Stimulated activated CD8-positive, alpha-beta memory T cell treated with anti-CD3 and anti-CD28 coated beads, Interleukin-2, amount 100 ng/mL, for 1 hour (primary cell): ENCODE measurements at regions not wholly inside any gene's neighbourhood (a gene's known extent, or its start where the extent isn't known, plus 50 kb on each side); places are given as distances from the start of the nearest gene placed in this dataset.

Experiments used
- DNase-seq, 2 donors: peaks; one replicate each; pipeline ENCODE4 v3.0.0-alpha.2; 2020; ENCODE audit warnings: low read depth in 2 of 2

DNA sequence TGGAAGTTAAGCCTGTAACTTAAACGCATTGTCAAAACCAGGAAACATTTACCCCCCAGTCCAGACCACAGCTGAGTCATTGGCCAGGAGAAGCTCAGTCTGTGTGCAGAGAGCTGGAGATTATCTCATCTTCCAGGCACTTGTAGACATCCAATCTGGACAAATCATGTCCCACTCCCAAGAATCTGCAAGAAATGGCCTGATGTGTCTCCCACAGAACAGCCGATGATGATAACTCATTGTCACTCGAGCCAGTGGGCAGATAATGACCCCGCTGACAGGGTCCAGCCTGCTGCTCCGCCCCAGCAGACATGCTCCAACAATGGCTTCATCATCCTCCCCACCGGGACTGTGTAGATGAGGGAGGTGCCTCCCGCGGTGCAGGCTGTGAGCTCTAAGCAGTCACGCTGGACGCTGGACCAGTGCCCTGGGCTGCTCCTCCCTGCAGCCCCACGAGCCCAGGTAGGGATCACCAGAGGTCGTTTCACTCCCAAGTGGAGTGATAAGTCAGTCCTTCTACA is 322.5 kb downstream of the C16orf95 start:
- DNase-seq = no peak

DNA sequence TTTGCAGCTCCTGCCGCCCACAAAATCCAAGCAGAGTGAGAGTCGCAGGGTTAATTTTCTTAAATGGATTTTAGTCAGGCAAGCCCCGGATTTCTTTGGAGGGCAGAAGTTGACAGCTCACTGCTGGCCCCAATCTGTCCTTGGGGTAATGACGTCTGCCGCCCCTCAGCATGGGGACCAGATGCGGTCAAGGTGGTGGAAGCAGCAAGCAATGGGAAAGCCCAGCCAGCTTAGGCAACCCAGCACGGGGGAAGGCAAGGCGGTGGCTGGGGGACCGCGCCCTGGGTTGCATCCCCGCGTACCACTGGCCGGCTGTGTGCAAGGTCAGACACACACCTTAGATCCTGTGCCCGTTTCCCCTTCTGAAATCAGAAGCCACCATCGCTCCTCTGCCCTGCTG is 321.7 kb downstream of the C16orf95 start:
- DNase-seq = no peak

DNA sequence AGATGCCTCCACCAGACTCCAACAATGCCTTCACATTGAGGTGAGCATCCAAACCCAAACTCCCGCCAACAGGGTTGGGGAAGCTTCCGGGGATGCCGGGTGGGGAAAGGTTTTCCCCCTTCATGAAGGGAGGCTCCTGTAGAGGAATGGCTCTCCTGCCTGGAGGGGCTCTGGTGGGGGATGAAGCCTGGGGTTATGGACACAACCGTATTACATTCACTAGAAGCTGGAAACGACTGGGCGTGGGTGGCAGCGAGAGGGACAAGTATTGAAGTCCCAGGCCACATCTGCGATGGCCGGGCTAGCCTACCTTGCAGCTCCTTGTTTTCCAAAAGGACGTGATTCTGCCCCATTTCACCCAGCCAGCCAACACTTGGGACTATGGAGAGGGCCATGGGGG is 321.1 kb downstream of the C16orf95 start:
- no peak for DNase-seq

- DNase-seq = no peak
These were observed 320.1 kb downstream of the C16orf95 start for GRCh38 chr16:86997058-86997457.

DNA sequence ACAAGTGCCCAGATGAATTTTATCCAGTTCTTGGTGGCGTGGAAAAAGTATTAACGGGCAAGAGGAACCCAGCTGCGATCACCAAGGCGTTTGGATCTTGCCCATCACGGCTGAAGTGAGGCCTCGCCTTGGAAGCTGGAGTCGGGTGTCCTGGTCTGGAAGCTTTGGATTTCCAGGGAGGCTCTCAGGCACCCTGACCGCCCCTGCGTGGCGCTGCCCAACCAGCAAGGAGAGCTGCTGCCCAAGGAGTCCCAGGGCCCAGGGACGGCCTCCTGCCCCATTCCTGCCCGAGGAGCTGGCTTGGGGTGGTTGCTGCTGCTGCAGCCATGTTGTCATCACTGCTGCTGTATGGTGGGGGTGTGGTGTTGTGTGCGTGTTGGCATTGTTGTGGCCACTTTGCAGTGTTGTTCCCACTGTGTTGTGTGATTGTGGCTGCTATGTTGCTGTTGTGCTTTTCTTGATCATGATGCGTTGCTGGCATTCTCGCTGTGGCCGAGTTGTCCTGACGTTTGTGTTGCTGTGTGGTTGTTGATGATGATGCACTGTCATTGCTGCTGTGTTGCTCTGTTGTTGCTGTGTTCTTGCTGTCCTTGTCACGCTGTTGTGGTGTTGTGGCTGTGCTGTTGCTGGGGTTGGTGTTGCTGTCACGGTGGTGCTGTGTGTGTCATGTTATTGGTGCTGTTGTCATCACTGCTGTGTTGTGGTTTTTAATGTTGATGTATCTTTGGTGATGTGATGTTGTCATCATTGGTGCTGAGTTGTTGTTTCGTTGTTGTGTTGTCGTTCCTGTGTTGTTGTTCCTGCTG is 318.8 kb downstream of the C16orf95 start:
- no peak for DNase-seq

GRCh38 chr16:87000001-87000400 is 317.2 kb downstream of the C16orf95 start:
- no peak for DNase-seq

DNA sequence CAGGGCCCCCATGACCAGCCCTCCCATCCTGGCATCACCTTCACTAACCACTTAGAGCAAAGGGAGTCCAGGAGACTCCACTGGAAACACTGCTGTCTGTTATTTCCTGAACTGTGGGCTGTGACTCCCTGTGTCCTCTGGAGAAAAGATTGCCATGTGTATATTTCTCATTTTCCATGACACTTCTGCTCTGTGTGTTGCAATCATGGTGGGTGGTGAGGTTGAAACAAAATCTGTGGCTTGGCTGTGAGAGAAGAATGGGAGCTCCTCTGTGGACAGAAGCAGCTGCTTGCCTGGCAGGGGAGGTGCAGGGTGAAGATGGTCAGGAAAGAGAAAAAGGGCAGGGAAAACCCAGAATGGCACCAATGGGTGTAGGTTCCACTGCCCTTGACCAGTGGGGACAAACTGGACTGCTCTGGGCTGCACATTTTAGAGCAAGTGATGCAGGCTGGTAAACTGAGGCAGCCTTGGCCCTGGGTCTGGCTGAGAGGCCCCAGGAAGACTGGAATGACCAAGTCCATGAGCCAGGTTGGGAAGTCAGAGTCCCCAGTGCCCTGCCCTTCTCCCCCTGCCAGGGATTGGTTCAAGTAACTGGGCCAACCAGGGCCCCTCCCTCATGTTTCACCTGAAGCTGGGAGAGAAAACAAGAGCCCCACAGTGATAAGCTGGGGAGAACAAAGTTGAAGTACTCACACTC is 314.3 kb downstream of the C16orf95 start:
- DNase-seq = no peak

- DNase-seq = no peak
These were observed 313.8 kb downstream of the C16orf95 start for GRCh38 chr16:87003414-87003755.

DNA sequence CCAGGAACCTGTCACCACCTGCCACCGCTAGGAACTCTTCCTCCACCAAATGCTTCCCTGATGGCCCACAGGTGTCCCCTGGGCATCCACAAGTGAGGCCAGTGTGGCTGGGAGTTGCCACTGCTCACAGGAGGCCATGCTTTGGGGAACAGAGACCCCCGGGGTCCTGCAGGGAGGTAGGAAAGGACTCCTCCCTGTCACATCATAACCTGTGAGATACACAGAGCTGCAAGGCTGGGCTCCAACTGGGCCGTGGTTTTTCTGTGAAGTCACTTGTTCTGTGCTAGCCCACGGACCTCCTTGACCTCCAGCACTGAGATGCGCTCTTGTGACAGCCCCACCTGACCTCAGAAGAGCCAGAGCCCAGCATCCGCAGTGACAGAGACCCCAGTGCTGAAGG is 311.2 kb downstream of the C16orf95 start:
- no peak for DNase-seq

GRCh38 chr16:87006789-87007745 is 310.1 kb downstream of the C16orf95 start:
- DNase-seq = no peak

GRCh38 chr16:87007907-87008306 is 309.3 kb downstream of the C16orf95 start:
- DNase-seq = no peak

GRCh38 chr16:87008664-87009063 is 308.5 kb downstream of the C16orf95 start:
- no peak for DNase-seq

- no peak for DNase-seq
These were observed 303.9 kb downstream of the C16orf95 start for GRCh38 chr16:87012954-87013938.

DNA sequence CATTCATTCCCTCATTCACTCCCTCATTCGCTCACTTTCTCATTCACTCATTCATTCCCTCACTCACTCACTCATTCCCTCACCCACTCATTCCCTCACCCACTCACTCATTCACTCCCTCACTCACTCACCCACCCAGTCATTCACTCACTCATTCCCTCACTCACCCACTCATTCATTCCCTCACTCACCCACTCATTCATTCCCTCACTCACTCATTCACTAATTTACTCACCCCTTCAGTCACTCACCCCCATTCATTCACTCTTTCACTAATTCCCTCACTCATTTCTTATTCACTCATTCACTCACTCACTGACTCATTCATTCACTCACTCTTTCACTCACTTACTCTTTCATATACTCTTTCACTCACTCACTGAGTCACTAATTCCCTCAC is 303.1 kb downstream of the C16orf95 start:
- DNase-seq = no peak

GRCh38 chr16:87015021-87015420 is 302.2 kb downstream of the C16orf95 start:
- DNase-seq = no peak

DNA sequence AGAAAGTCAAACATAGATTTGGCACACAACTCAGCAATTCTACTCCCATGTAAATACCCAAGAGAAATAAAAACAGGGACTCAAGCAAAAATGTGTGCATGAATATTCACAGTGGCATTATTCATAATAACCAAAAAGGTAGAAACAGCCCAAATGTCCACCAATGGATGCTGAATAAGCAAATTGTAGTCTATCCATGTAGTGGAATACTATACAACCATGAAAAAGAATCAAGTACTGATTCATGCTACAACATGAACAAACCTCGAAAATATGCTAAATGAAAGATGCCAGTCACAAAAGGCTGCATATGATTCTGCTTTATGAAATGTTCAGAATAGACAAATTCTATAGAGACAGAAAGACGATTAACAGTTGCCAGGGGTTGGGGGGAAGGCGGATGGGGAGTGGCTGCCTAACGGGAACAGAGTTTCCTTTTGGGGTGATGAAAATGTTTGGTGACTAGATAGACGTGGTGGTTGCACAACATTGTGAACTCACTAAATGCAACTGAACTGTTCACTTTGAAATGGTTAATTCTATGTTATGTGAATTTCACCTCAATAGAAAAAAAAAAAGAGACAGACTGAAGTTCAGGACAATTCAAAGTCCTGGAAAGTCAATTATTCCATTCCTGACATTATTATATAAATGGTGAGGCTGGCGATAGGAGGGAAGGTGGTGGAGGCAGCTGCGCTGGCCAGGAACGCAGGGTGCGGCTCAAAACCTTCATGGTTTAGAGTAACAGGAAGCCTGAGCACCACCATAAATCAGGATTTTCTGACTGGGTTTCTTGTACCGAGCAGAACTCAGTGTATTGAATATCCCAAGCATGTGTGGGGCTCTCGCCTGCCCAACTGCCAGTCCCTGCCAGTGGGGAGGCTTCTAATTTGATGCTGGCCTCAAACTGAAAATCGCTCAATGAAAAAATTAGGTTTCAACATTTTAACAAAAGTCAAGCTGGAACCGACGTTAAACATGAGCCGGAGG is 300.9 kb downstream of the C16orf95 start:
- no peak for DNase-seq

- DNase-seq = no peak
These were observed 299.7 kb downstream of the C16orf95 start for GRCh38 chr16:87017371-87018012.

DNA sequence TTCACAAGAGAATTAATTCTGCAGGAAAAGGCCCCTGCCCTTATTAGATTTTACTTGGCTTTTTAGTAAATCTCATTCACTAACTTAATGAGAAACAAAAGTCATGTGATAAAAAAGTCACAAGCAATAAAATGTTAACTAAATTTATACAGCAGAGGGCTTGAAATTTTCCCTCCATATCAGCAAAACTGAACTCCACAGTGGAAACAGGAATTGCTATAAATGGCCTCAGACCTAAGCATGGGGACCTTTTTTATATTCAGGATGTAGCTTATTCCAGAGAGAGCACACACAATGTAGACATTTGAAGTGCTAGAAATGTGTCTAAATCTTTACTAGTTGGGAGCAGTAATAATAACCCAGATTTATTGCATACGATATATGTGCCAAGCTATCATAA is 291.5 kb downstream of the C16orf95 start:
- no peak for DNase-seq

DNA sequence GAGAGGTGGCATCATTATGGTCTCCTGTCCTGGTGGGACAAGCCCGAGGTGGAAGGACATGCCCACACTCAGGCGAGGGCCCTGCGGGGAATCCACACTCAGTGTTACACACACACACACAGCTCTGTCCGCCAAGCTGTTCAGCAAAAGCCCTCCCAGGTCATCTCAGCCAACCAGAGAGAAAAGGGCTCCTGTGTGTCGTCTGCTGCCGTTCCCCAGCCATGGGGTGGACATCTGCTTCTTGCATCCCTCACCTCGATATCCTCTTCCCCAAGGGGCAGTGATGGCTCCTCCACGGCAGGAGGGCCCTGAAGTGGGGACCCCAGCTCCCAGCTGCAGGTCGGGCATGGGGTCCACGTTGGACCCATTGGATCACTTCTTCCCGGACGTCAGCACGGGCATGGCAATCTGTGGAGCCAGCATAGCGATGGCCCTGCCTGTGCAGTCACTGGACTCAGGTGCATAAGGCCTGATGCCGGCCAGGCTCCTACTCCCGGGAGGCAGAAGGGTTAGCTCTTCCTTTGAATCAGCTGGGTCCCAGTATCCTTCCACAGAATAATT is 290.1 kb downstream of the C16orf95 start:
- DNase-seq = no peak
